ENCODE measurements at regions not wholly inside any gene's neighbourhood (a gene's known extent, or its start where the extent isn't known, plus 50 kb on each side); places are given as distances from the start of the nearest gene placed in this dataset.
"Not testable (repeated sequence)": the region's sequence is repeated elsewhere in the genome, so short reads cannot be mapped to it uniquely, and the experiment has no call there.

DNA sequence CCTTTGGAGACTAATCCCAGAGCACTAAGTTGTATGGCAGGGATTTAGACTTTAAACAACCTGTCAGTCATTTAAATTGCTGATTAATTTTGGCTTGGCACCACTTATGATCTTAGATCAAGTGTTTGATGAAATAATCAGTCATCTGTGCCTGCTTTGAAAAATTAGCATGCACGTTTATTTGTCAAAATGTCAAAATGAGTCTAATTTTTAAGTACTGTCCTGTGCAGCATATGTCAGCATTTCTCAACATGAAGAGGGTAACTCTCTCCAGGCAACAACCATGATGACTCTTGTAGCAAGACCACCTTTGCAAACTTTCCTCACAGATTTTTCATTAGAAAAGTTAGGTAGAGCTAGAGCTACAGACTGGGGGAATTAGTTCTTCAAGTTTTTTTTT is 155.7 kb upstream of the GJE1 start:
- no peaks in the 10 kb centered on the region for H4K20me1 ChIP-seq (ENCODE audit: insufficient read depth, low read length)
- H3F3A ChIP-seq (ENCODE audit: insufficient read depth, low read length), result no peaks in the 10 kb centered on the region
- no peaks in the 10 kb centered on the region for H3K27me3 ChIP-seq (ENCODE audit: insufficient read depth, low read length)
- no peaks in the 10 kb centered on the region for H3K36me3 ChIP-seq (ENCODE audit: insufficient read depth, low read length)
- H3K27ac ChIP-seq (ENCODE audit: low read depth, low read length, poor library complexity, severe bottlenecking), result no peak overlapping the region
- H3K4me2 ChIP-seq (ENCODE audit: low read length), result no peak overlapping the region
- TF ChIP-seq EZH2 (IDR thresholded peaks at IDR 0.05; ENCODE audit: borderline replicate concordance, low read length) (no peak), CTCF (IDR thresholded peaks at IDR 0.05; ENCODE audit: low read length) (no peak)
- no peak overlapping the region for H2AFZ ChIP-seq (ENCODE audit: low read length)
- no peak overlapping the region for H3K9ac ChIP-seq (ENCODE audit: low read length)
- no peaks in the 10 kb centered on the region for H3K9me3 ChIP-seq (ENCODE audit: low read length)
- no peaks in the 10 kb centered on the region for H3K9me2 ChIP-seq (ENCODE audit: low read depth, low read length)
- H3K4me3 ChIP-seq (ENCODE audit: low read depth, low read length, poor library complexity, severe bottlenecking), result no peak overlapping the region
- no peaks in the 10 kb centered on the region for H3K4me1 ChIP-seq (ENCODE audit: insufficient read depth, low read length, severe bottlenecking)
- H3K79me2 ChIP-seq (ENCODE audit: insufficient read depth, low read length), result no peaks in the 10 kb centered on the region

GRCh38 chr6:141969768-141970415 is 162.8 kb upstream of the GJE1 start:
- not testable (repeated sequence) for H3K9me3 ChIP-seq (ENCODE audit: low read length); H3K27me3 ChIP-seq (ENCODE audit: insufficient read depth, low read length); H3K9me2 ChIP-seq (ENCODE audit: low read depth, low read length); H3K4me1 ChIP-seq (ENCODE audit: insufficient read depth, low read length, severe bottlenecking); H3K27ac ChIP-seq (ENCODE audit: low read depth, low read length, poor library complexity, severe bottlenecking); H2AFZ ChIP-seq (ENCODE audit: low read length); H3K36me3 ChIP-seq (ENCODE audit: insufficient read depth, low read length); H3K79me2 ChIP-seq (ENCODE audit: insufficient read depth, low read length); H3F3A ChIP-seq (ENCODE audit: insufficient read depth, low read length); H4K20me1 ChIP-seq (ENCODE audit: insufficient read depth, low read length); H3K4me3 ChIP-seq (ENCODE audit: low read depth, low read length, poor library complexity, severe bottlenecking); H3K4me2 ChIP-seq (ENCODE audit: low read length); H3K9ac ChIP-seq (ENCODE audit: low read length)

- Histone ChIP-seq H3K4me1 (ENCODE audit: insufficient read depth, low read length, severe bottlenecking) (no peaks in the 10 kb centered on the region), H3K36me3 (ENCODE audit: insufficient read depth, low read length) (no peaks in the 10 kb centered on the region), H3K9me2 (ENCODE audit: low read depth, low read length) (no peaks in the 10 kb centered on the region), H4K20me1 (ENCODE audit: insufficient read depth, low read length) (no peaks in the 10 kb centered on the region), H3K4me3 (ENCODE audit: low read depth, low read length, poor library complexity, severe bottlenecking) (no peak overlapping the region), H3K9me3 (ENCODE audit: low read length) (no peaks in the 10 kb centered on the region), H2AFZ (ENCODE audit: low read length) (no peak overlapping the region), H3K27me3 (ENCODE audit: insufficient read depth, low read length) (no peaks in the 10 kb centered on the region), H3K4me2 (ENCODE audit: low read length) (no peak overlapping the region), H3K27ac (ENCODE audit: low read depth, low read length, poor library complexity, severe bottlenecking) (no peak overlapping the region), H3K79me2 (ENCODE audit: insufficient read depth, low read length) (no peaks in the 10 kb centered on the region), H3F3A (ENCODE audit: insufficient read depth, low read length) (no peaks in the 10 kb centered on the region), H3K9ac (ENCODE audit: low read length) (no peak overlapping the region)
- TF ChIP-seq EZH2 (IDR thresholded peaks at IDR 0.05; ENCODE audit: borderline replicate concordance, low read length) (no peak), CTCF (IDR thresholded peaks at IDR 0.05; ENCODE audit: low read length) (no peak)
These were observed 163.5 kb upstream of the GJE1 start for GRCh38 chr6:141969201-141969600.

DNA sequence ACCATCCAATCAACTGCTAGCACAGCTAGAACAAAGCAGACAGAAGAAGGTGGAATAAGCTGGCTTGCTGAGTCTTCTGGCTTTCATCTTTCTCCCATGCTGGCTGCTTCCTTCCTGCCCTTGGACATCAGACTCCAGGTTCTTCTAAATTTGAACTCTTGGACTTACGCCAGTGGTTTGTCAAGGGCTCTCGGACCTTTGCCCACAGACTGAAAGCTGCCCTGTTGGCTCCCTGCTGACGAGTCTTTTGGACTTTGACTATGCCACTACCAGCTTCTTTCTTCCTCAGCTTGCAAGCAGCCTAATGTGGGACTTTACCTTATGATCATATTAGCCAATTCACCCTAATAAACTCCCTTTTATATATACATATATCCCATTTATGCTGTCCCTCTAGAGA is 164.1 kb upstream of the GJE1 start:
- Histone ChIP-seq H3K9me2 (ENCODE audit: low read depth, low read length) (no peaks in the 10 kb centered on the region), H2AFZ (ENCODE audit: low read length) (no peak overlapping the region), H3K9me3 (ENCODE audit: low read length) (no peaks in the 10 kb centered on the region), H3K4me3 (ENCODE audit: low read depth, low read length, poor library complexity, severe bottlenecking) (no peak overlapping the region), H4K20me1 (ENCODE audit: insufficient read depth, low read length) (no peaks in the 10 kb centered on the region), H3K27ac (ENCODE audit: low read depth, low read length, poor library complexity, severe bottlenecking) (no peak overlapping the region), H3K4me2 (ENCODE audit: low read length) (no peak overlapping the region), H3K27me3 (ENCODE audit: insufficient read depth, low read length) (no peaks in the 10 kb centered on the region), H3K79me2 (ENCODE audit: insufficient read depth, low read length) (no peaks in the 10 kb centered on the region), H3F3A (ENCODE audit: insufficient read depth, low read length) (no peaks in the 10 kb centered on the region), H3K4me1 (ENCODE audit: insufficient read depth, low read length, severe bottlenecking) (no peaks in the 10 kb centered on the region), H3K36me3 (ENCODE audit: insufficient read depth, low read length) (no peaks in the 10 kb centered on the region), H3K9ac (ENCODE audit: low read length) (no peak overlapping the region)
- no peak for TF ChIP-seq CTCF (IDR thresholded peaks at IDR 0.05; ENCODE audit: low read length)
- TF ChIP-seq EZH2 (IDR thresholded peaks at IDR 0.05; ENCODE audit: borderline replicate concordance, low read length), result no peak
